ENCODE measurements at regions not wholly inside any gene's neighbourhood (a gene's known extent, or its start where the extent isn't known, plus 50 kb on each side); places are given as distances from the start of the nearest gene placed in this dataset.
A peak's percentile ranks its signal among the peaks of the same experiment; 100 is the strongest.

- DNase-seq, result no peak
Observed at GRCh38 chr1:228923973-228924686, 188.9 kb downstream of the RHOU start.

DNA sequence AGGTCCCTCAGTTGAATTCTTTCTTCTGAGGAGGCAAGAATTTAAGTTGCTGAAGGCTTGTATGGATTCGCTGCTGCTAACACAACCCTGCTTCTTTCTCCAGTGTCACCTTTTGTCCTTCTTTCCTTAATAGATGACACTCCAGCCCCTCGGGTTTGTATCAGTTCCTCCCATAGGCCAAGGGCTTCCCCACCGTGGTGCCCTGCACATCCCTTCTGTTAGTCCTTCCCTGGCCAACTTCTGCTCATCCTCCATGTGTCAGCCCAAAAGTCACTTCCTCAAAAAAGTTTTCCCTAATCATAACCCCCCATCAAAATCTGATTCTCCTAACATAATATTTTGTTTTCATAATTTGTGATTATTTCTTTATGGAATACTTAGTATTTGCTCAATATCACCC, 190.4 kb downstream of the RHOU start:
- DNase-seq, result no peak

DNA sequence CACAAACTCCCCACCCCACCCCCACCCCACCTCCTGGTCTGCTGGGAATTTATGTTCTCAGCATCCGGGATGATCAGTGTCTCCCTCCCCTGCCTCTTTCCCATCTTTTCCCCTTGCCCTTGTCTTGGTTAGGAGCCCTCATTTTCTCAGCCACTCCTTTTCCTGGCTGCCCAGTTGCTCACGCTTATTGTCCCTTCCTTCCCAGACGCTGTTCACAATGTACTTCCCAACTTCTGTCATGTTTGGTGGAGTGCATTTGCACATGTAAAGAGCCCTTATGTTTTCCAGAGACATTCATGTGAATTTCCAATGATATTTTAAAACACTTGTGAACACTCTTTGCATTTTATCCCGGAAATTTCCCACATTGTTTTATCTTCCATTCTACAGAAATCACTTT, 192.1 kb downstream of the RHOU start:
- no peak for DNase-seq

GRCh38 chr1:228927946-228928898, 192.9 kb downstream of the RHOU start:
- DNase-seq, result no peak

GRCh38 chr1:228929476-228930027, 194.3 kb downstream of the RHOU start:
- DNase-seq, result no peak

- no peak for DNase-seq
Observed at GRCh38 chr1:228930479-228930957, 195.2 kb downstream of the RHOU start.

- DNase-seq, result no peak
Observed at GRCh38 chr1:228933753-228934152, 198.5 kb downstream of the RHOU start.

DNA sequence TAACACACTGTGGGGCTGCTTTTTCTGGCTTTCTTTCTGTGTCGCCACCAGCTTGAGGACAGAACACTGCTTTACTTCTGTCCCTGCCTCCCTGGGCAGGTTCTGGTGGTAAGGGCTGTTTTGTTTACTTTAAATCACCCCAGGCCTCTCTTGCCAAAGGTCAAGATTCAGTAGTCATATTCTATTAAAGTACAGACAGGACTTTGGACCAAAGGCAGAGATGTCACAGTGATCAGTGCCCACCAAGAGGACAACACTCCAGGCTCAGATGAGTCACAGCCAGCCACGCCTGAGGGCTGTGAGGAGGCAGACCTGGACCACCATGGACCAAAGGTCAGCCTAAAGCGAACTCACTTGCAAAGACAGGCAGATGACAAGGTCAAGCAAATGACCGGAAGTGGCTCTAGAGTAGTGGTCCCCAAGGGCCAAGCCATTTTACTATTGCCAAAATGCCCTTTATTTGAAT, 200.0 kb downstream of the RHOU start:
- DNase-seq, result no peak

- DNase-seq, result peak; percentile 5
Observed at GRCh38 chr1:228935855-228936727, 200.8 kb downstream of the RHOU start.

GRCh38 chr1:228936881-228937280, 201.6 kb downstream of the RHOU start:
- DNase-seq, result no peak

DNA sequence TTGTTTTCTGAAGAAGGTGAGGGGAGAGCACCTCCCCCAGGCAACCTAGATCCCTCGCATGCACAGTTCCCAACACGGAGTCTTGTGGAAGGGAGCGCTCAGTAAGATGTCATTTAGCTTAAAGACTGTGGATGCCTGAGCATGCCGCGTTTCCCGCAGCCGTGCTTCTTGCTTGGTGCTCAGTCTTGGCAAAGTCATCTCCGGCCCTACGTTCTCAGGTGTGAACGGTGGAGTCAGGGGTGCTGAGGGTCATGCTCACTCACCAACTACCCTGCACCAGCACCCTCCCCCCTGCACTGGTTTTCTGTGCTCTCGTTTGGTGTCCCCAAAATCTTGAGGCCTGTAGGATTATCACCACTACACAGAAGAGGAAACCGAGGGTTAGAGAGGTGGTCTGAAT, 202.1 kb downstream of the RHOU start:
- DNase-seq, result no peak

- no peak for DNase-seq
Observed at GRCh38 chr1:228937851-228938536, 202.7 kb downstream of the RHOU start.

DNA sequence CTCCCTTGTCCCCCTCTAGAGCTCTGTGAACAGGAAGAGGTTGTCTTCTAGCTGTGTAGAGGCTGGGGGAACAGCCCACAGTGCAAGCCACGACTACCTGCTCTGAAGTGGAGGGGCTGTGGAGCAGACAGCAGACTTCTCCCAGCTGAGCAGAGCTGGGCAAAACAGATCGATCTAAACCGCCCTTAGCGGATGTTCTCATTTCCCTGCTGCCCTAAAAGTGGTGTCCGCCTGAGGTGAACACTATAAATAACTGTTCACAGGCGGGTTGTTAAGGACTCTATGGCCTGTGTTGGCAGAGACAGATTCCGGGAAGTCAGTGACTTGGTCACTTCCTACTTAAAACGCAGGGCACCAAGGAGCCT, 203.2 kb downstream of the RHOU start:
- DNase-seq, result peak; percentile 20

DNA sequence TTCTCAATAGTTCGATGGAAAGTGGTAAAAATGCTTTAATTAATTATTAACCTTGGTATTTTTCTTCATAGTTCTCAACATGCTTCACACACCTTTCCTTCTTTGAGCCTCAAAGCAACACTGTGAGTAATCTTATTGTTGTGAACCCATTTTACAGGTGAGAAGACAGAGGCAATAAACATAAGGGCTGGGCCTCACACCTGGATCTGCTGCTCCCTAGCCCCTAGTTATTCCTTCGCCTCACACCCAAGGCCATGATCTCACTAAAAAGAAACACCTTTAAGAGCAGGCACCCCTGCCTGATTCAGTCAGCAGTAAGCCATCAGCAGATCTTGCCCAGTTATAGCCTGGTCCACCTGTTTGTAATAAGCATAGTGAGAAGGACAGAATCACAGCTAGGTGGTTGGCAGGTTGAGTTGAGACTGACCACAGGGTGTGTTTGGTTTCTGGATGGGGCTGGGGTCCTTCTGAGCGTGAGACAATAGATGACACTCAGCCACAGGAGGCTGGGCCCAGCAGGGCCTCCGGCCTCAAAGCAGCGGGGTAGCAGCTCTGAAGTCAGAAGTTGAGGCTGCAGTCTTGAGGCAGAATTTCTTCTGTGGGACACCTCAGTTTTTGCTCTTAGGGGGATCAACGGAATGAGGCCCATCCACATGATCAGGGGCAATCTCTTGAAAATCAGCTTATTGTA, 203.9 kb downstream of the RHOU start:
- no peak for DNase-seq

GRCh38 chr1:228939881-228940392, 204.7 kb downstream of the RHOU start:
- DNase-seq, result no peak

DNA sequence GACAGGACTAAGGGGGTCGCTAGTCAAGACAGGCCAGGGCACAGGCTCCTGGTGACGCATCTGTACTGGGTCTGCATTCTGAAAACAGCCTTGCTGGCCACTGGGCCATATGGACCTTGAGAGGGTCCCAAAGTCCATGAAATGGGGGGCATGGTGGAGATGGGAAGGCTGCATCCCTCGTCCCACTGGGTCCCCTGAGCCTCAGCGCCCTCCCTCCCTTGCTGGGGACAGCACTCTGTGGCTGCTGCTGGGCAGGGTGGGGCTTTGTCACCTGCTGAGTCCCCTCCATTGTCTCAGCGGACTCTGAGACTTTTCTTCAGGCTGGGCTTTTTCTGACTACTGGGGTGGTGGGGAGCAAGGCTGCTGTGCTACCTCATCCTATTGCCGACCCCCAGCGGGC, 205.2 kb downstream of the RHOU start:
- no peak for DNase-seq

GRCh38 chr1:228940926-228941325, 205.6 kb downstream of the RHOU start:
- DNase-seq, result no peak

GRCh38 chr1:228941666-228942065, 206.4 kb downstream of the RHOU start:
- DNase-seq, result no peak

- DNase-seq, result no peak
Observed at GRCh38 chr1:228943436-228943835, 208.2 kb downstream of the RHOU start.

GRCh38 chr1:228944296-228944695, 209.0 kb downstream of the RHOU start:
- no peak for DNase-seq

GRCh38 chr1:228944935-228945371, 209.7 kb downstream of the RHOU start:
- no peak for DNase-seq

Measured in CD4-positive, alpha-beta T cell treated with Interleukin-10 for 1 hour (primary cell).